SJCRH30 (cell line): ENCODE measurements at regions not wholly inside any gene's neighbourhood (a gene's known extent, or its start where the extent isn't known, plus 50 kb on each side); places are given as distances from the start of the nearest gene placed in this dataset.

Experiments used
- DNase-seq, 2 experiments: peaks; one replicate each; pipeline ENCODE4 v3.0.0-alpha.2; 2015 to 2020
- H3K27ac ChIP-seq: fragments of 250-450 bp; sonication (Bioruptor Pico); 2 replicates; pipeline ENCODE4 v1.5.1; 2020; ENCODE audit warnings: mild to moderate bottlenecking, moderate library complexity
- H3K27me3 ChIP-seq: fragments of 250-450 bp; sonication (Bioruptor Pico); 2 replicates; pipeline ENCODE4 v1.5.1; 2020; ENCODE audit warnings: mild to moderate bottlenecking, moderate library complexity
- H3K36me3 ChIP-seq: fragments of 250-450 bp; sonication (Bioruptor Pico); 2 replicates; pipeline ENCODE4 v1.5.1; 2020; ENCODE audit warnings: mild to moderate bottlenecking, moderate library complexity
- H3K4me1 ChIP-seq: fragments of 250-450 bp; sonication (Bioruptor Pico); 2 replicates; pipeline ENCODE4 v1.5.1; 2020; ENCODE audit warnings: mild to moderate bottlenecking, moderate library complexity
- H3K4me3 ChIP-seq: fragments of 250-450 bp; sonication (Bioruptor Pico); 2 replicates; pipeline ENCODE4 v1.5.1; 2020; ENCODE audit warnings: mild to moderate bottlenecking, moderate library complexity
- H3K9me3 ChIP-seq: fragments of 250-450 bp; sonication (Bioruptor Pico); replicated peaks from 2 replicates; pipeline ENCODE4 v1.5.1; 2020; ENCODE audit warnings: mild to moderate bottlenecking, moderate library complexity

- H3K4me1 ChIP-seq: no peaks in the 10 kb centered on the region
- no peak for DNase-seq
- H3K9me3 ChIP-seq: no peaks in the 10 kb centered on the region
- H3K4me3 ChIP-seq: no peak overlapping the region
- no peaks in the 10 kb centered on the region for H3K36me3 ChIP-seq
- H3K27ac ChIP-seq: no peak overlapping the region
- H3K27me3 ChIP-seq: no peaks in the 10 kb centered on the region
Measured at GRCh38 chr6:3650959-3651697, 100.4 kb downstream of the PXDC1 start.

GRCh38 chr6:3650076-3650958 is 101.2 kb downstream of the PXDC1 start:
- Histone ChIP-seq H3K36me3 (no peaks in the 10 kb centered on the region), H3K9me3 (no peaks in the 10 kb centered on the region), H3K27me3 (no peaks in the 10 kb centered on the region), H3K4me1 (no peaks in the 10 kb centered on the region), H3K4me3 (no peak overlapping the region), H3K27ac (no peak overlapping the region)
- DNase-seq: no peak

DNA sequence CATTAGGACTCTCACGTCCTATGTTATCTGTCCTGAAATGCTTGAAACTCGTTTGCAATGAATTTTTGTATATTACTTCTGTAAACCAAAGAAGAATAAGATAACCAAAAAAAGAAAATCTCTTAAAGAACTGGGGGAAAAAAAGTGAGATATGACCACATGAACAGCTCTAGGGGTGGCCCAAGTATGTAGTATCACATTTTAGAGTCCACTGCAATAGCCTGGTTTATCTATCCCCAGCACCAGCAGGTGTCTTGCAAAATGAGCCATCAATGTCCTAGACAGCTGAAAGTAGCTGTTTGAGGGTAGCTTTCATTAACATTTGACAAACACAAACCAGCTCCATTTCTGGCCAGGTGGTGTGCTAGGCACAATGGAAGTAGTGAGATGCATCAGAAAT is 102.8 kb downstream of the PXDC1 start:
- Histone ChIP-seq H3K9me3 (no peaks in the 10 kb centered on the region), H3K4me1 (no peaks in the 10 kb centered on the region), H3K27ac (no peak overlapping the region), H3K4me3 (no peak overlapping the region), H3K27me3 (no peaks in the 10 kb centered on the region), H3K36me3 (no peaks in the 10 kb centered on the region)
- DNase-seq: no peak

GRCh38 chr6:3646616-3647362 is 104.7 kb downstream of the PXDC1 start:
- H3K9me3 ChIP-seq: no peaks in the 10 kb centered on the region
- no peaks in the 10 kb centered on the region for H3K27me3 ChIP-seq
- DNase-seq: no peak
- no peak overlapping the region for H3K4me3 ChIP-seq
- no peaks in the 10 kb centered on the region for H3K36me3 ChIP-seq
- H3K4me1 ChIP-seq: no peaks in the 10 kb centered on the region
- no peak overlapping the region for H3K27ac ChIP-seq

DNA sequence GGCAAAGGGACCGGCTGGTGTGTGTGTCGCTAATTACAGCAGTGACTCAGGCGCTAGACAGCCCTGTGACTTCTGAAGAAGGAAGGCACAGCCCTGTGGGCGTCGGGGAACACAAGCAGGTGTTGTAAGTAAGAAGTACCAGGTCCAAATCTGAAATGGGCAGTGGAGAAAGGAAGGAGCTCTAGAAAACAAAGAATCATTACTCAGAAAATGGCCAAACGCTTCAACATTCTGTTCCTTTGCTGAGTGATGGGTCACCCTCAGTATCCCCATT is 106.8 kb downstream of the PXDC1 start:
- Histone ChIP-seq H3K4me1 (no peaks in the 10 kb centered on the region), H3K4me3 (no peak overlapping the region), H3K27ac (no peak overlapping the region), H3K9me3 (no peaks in the 10 kb centered on the region), H3K27me3 (no peaks in the 10 kb centered on the region), H3K36me3 (no peaks in the 10 kb centered on the region)
- DNase-seq: no peak

- no peaks in the 10 kb centered on the region for H3K27me3 ChIP-seq
- DNase-seq: no peak
- H3K27ac ChIP-seq: no peak overlapping the region
- H3K9me3 ChIP-seq: no peaks in the 10 kb centered on the region
- no peaks in the 10 kb centered on the region for H3K36me3 ChIP-seq
- no peak overlapping the region for H3K4me3 ChIP-seq
- H3K4me1 ChIP-seq: no peaks in the 10 kb centered on the region
Measured at GRCh38 chr6:3643921-3644738, 107.4 kb downstream of the PXDC1 start.

DNA sequence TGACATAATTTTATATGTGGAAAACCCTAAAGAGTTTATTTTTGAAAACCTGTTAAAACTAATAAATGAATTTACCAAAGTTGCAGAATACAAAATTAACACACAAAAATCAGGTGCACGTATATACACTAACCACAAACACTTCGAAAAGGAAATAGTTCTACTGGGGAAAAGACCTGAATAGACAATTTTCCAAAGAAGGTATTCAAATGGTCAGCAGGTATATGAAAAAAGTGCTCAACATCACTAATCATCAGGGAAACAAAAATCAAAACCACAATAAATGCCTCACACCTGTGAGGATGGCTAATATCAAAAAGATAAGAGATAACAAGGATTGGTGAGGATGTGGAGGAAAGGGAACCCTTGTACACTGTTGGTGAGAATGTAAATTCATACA is 110.6 kb downstream of the PXDC1 start:
- H3K9me3 ChIP-seq: no peaks in the 10 kb centered on the region
- H3K4me3 ChIP-seq: no peak overlapping the region
- no peak for DNase-seq
- H3K4me1 ChIP-seq: no peaks in the 10 kb centered on the region
- no peaks in the 10 kb centered on the region for H3K27me3 ChIP-seq
- no peaks in the 10 kb centered on the region for H3K36me3 ChIP-seq
- H3K27ac ChIP-seq: no peak overlapping the region

GRCh38 chr6:3638662-3639061 is 112.9 kb downstream of the PXDC1 start:
- no peaks in the 10 kb centered on the region for H3K9me3 ChIP-seq
- H3K36me3 ChIP-seq: no peaks in the 10 kb centered on the region
- DNase-seq: no peak
- H3K4me3 ChIP-seq: no peak overlapping the region
- H3K27ac ChIP-seq: no peak overlapping the region
- H3K4me1 ChIP-seq: no peaks in the 10 kb centered on the region
- no peaks in the 10 kb centered on the region for H3K27me3 ChIP-seq

- no peak overlapping the region for H3K27ac ChIP-seq
- no peak for DNase-seq
- no peaks in the 10 kb centered on the region for H3K9me3 ChIP-seq
- H3K4me3 ChIP-seq: no peak overlapping the region
- H3K27me3 ChIP-seq: no peaks in the 10 kb centered on the region
- no peaks in the 10 kb centered on the region for H3K36me3 ChIP-seq
- H3K4me1 ChIP-seq: no peaks in the 10 kb centered on the region
Measured at GRCh38 chr6:3636060-3636459, 115.5 kb downstream of the PXDC1 start.

- Histone ChIP-seq H3K27me3 (no peaks in the 10 kb centered on the region), H3K27ac (no peak overlapping the region), H3K4me1 (no peaks in the 10 kb centered on the region), H3K36me3 (no peaks in the 10 kb centered on the region), H3K4me3 (no peak overlapping the region), H3K9me3 (no peaks in the 10 kb centered on the region)
- no peak for DNase-seq
Measured at GRCh38 chr6:3635482-3635881, 116.0 kb downstream of the PXDC1 start.

DNA sequence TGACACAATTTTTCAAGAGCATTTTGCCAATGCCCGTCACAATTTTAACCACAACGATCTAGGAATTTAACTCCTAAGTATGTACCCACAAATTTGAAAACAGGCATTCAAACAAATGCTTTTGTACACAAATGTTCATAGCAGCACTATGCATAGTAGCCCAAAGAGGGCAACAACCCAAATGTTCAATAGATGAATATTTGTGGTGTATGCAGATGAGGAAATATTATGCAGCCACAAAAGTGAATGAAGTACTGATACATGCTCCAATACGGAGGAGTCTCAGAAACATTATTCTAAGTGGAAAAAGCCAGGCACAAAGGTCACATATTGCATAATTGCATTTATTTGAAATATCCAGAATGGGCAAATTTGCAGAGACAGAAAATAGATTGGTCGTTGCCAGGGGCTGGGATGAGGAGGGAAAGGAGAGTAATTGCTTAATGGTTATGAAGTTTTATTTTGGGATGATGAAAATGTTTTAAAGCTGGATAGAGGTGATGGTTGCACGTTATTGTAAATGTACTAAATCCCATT is 117.2 kb downstream of the PXDC1 start:
- H3K27me3 ChIP-seq: no peaks in the 10 kb centered on the region
- H3K27ac ChIP-seq: no peak overlapping the region
- no peak for DNase-seq
- no peaks in the 10 kb centered on the region for H3K4me1 ChIP-seq
- no peaks in the 10 kb centered on the region for H3K36me3 ChIP-seq
- H3K4me3 ChIP-seq: no peak overlapping the region
- H3K9me3 ChIP-seq: no peaks in the 10 kb centered on the region

DNA sequence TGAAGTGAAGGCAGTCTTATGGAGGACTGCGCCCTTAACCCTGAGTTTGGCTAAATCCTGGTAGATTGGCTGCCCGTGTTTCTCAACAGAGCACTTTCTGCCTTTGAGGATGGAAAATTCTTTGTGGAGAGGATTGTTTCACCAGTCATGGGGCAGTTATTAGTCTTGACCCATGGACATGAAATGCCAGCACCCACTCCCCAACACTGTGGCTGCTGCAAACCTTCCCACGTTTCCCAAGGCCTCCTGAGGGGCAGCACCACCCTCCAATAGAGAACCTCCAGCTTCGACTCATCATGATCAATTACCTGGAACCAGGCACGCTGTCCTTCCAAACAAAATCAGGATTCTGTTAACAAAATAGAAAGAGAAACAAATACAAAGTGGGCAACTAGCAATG is 117.8 kb downstream of the PXDC1 start:
- no peak for DNase-seq

DNA sequence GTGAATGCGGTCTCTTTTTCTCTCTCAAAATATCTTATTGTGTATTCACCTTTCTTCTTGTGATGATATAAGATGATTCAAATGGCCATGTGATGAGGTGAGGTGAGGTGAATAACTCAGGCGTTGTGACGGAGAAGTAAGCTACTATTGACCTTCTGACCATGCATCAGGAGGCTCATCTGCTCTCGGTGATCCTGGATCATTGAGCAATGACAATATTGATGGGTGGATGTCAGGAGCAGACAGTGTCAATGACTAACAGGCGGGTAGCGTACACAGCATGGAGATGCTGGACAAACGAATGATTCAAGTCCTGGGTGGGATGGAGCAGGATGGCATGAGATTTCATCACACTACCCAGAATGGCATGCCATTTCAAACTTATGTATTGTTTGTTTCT is 119.6 kb downstream of the PXDC1 start:
- Histone ChIP-seq H3K4me1 (no peaks in the 10 kb centered on the region), H3K4me3 (no peak overlapping the region), H3K9me3 (no peaks in the 10 kb centered on the region), H3K27ac (no peak overlapping the region), H3K36me3 (no peaks in the 10 kb centered on the region), H3K27me3 (no peaks in the 10 kb centered on the region)
- DNase-seq: no peak

More for the DNA sequence above, 117.8 kb downstream of the PXDC1 start:
- Histone ChIP-seq H3K27ac (no peak overlapping the region), H3K4me1 (no peaks in the 10 kb centered on the region), H3K27me3 (no peaks in the 10 kb centered on the region), H3K4me3 (no peak overlapping the region), H3K36me3 (no peaks in the 10 kb centered on the region), H3K9me3 (no peaks in the 10 kb centered on the region)

- no peak overlapping the region for H3K4me3 ChIP-seq
- no peak for DNase-seq
Measured at GRCh38 chr6:3631186-3631585, 120.3 kb downstream of the PXDC1 start.

More at GRCh38 chr6:3631186-3631585, 120.3 kb downstream of the PXDC1 start:
- Histone ChIP-seq H3K27me3 (no peaks in the 10 kb centered on the region), H3K27ac (no peak overlapping the region), H3K36me3 (no peaks in the 10 kb centered on the region), H3K4me1 (no peaks in the 10 kb centered on the region), H3K9me3 (no peaks in the 10 kb centered on the region)
